GM12865 (cell line): ENCODE measurements at regions not wholly inside any gene's neighbourhood (a gene's known extent, or its start where the extent isn't known, plus 50 kb on each side); places are given as distances from the start of the nearest gene placed in this dataset.
"Not testable (repeated sequence)": the region's sequence is repeated elsewhere in the genome, so short reads cannot be mapped to it uniquely, and the experiment has no call there.

ENCODE experiments used
- DNase-seq: peaks from one replicate; pipeline ENCODE4 v3.0.0; 2010; ENCODE audit warnings: low read depth
- H3K4me3 ChIP-seq: 2 replicates; pipeline ENCODE4 v1.5.1; 2011; ENCODE audit warnings: mild to moderate bottlenecking, low read depth, low read length, control low read depth
- TF ChIP-seq, protein P1 (sequence below): IDR thresholded peaks from 2 replicates; pipeline ENCODE4 v1.5.1; 2011; ENCODE audit warnings: low read length, control low read depth, low read depth, inconsistent platforms; ENCODE audit not compliant: insufficient read depth; ENCODE audit errors: missing control alignments

DNA sequence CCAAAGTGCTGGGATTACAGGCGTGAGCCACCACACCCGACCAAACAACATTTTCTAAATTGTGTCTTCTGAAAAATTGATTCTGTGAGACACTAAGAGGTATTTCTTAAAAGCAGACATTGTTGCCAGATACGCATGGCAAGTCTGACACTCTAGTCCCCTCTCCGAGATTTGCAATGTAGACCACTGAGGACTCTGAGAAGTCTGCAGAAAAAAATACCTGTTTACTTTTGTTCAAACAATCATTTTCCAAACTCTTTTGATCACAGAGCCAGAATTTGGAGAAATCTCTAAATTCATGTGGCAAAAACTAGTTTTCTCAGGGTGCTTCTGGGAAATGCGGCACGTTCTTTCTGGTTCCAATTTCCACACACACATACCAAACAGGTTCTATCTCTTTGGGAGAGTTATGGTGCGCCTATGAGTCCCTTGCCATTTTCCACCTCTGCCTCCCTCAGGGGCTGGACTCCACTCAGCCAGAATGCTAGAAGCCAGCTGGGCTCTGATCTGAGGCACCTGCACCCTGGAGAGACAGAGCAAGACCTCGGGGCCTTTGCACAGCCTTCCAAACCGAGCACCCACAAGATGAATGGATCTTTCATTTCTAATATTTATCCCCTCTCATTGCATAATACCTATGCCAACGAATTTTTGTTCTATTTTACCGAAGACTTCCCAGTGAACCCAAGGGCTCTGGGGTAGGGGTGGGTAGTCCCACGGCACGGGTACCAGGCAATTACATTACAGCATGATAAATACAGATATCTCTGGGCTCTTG is 152.7 kb downstream of the MYCN start:
- no peak for DNase-seq
- H3K4me3 ChIP-seq = no peak overlapping the region
- TF ChIP-seq, protein P1, sequence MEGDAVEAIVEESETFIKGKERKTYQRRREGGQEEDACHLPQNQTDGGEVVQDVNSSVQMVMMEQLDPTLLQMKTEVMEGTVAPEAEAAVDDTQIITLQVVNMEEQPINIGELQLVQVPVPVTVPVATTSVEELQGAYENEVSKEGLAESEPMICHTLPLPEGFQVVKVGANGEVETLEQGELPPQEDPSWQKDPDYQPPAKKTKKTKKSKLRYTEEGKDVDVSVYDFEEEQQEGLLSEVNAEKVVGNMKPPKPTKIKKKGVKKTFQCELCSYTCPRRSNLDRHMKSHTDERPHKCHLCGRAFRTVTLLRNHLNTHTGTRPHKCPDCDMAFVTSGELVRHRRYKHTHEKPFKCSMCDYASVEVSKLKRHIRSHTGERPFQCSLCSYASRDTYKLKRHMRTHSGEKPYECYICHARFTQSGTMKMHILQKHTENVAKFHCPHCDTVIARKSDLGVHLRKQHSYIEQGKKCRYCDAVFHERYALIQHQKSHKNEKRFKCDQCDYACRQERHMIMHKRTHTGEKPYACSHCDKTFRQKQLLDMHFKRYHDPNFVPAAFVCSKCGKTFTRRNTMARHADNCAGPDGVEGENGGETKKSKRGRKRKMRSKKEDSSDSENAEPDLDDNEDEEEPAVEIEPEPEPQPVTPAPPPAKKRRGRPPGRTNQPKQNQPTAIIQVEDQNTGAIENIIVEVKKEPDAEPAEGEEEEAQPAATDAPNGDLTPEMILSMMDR = no peak

DNA sequence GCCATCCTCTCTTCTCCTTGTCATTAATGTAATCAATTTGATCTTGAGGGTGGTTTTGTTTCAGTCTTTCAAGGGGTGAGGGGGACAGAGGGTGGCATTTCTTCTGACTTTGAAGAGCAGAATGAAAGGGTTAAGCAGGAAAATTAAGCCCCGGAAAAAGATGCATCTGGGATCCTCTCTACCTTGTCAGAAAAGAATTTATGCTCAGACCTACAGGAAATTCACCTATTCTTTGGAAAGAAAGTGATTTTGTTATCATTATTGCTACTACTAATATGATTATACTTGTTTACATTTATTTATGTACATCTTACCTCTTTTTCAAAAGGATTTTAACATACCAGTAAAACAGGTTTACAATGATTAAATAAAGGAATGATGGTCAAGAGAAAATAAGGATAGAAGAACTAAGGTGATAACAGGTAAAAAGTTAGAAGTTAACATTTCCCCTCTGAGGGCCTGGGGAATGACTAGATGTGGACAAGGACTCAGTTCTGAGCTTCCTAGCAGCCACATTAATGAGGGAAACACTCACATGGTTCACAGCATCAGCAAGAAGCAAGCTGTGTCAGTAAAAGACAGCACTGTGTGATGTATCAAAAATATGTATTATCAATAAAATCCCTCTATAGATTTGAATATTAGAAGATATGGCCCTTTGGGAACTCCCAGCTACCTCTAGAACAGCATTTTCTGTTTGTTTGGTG is 151.4 kb downstream of the MYCN start:
- no peak for DNase-seq
- TF ChIP-seq, protein P1 = no peak
- no peak overlapping the region for H3K4me3 ChIP-seq

DNA sequence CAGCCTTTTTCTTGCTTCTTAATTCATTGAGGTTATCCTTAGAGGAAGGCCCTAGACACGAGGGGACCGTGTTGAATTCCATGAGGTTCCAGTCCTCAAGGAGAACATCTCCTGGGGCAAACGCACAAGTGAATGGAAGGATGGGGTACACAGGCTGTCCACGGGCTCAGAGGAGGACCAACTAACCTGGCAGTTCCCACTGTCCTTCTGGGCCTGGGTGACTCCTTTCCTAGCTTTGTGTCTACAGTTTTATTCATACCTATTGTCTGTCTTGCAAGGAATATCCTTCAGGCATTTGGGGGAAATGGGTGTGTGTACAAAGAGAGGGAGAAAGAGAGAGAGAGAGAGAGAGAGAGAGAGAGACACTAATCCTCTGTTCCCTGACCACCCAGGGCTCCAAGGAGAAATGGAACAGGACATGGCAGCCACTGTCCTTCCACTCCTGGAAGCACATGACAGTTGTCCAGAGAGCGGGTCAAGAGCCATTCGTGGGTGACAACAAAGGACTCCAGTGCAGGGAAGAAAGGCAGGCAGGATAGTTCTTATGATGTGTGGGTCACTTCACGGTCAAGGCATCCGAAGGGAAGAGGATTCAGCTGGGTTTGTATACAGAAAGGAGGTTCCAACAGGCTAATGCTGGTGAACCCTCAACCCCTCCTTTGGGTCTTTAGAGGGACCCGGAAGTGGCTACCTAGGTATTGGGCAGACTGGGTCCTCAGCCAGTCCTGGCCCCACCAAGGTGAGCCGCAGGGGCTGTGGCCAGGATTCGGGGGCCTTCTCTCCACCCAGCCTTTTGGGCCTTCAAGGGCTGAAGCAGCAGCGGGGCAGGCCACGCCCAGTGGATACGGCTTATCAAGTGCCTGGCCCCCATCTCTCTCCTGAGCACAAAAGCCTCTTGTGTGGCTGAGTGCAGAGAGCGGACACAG is 150.6 kb downstream of the MYCN start:
- H3K4me3 ChIP-seq = no peak overlapping the region
- TF ChIP-seq, protein P1 = no peak
- DNase-seq = no peak

DNA sequence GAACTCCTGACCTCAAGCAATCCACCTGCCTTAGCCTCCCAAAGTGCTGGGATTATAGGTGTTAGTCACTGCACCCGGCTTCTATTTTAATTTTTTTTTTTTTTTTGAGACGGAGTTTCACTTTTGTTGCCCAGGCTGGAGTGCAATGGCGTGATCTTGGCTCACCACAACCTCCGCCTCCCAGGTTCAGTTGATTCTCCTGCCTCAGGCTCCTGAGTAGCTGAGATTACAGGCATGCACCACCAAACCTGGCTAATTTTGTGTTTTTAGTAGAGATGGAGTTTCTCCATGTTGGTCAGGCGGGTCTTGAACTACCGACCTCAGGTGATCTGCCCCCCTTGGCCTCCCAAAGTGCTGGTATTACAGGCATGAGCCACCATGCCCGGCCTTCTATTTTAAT is 149.1 kb downstream of the MYCN start:
- H3K4me3 ChIP-seq, DNase-seq: not testable (repeated sequence)

DNA sequence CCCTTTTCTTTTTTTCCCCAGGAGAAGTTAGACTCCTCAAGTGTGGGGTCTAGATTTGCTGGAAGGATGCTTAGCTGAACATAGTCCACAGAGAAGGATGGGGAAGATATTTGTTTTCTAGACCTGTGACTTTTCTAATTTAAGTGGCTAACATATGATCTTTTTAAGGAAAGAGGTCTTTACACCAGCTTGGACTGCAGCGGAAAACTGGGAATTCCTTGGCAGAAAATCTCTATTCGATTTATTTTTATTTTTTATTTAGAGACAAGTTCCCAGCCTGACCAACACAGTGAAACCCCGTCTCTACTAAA is 148.4 kb downstream of the MYCN start:
- DNase-seq = no peak
- no peak overlapping the region for H3K4me3 ChIP-seq
- TF ChIP-seq, protein P1 = no peak

DNA sequence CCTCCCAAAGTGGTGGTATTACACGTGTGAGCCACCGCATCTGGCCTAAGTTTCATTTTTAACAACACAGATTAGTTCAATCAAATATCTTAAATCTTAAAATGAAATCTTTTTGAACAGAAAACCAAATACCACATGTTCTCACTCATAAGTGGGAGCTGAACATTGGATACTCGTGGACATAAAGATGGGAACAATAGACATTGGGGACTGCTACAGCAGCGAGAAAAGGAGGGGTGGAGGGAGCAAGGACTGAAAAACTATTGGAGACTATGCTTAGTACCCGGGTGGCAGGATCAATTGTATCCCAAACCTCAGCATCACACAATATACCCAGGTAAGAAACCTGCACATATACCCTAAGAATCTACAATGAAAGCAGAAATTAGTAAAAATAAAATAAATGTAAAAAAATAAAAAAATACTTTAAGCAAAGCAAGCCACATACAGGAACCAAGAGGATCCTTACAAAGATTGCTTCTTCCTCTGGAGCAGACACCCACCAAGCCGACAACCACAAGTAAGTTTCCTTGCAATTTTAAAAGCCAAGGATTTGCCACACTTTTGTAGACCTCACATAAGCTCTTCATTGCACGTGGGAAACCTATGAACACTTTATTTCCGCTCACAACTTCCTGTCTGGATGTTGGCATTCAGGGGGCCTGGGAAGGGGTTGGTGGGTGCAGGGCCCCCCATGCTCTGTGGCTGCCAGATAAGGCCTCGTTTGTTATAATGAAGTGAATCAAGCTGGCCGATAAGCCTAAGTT is 147.9 kb downstream of the MYCN start:
- TF ChIP-seq, protein P1 = no peak
- no peak for DNase-seq

DNA sequence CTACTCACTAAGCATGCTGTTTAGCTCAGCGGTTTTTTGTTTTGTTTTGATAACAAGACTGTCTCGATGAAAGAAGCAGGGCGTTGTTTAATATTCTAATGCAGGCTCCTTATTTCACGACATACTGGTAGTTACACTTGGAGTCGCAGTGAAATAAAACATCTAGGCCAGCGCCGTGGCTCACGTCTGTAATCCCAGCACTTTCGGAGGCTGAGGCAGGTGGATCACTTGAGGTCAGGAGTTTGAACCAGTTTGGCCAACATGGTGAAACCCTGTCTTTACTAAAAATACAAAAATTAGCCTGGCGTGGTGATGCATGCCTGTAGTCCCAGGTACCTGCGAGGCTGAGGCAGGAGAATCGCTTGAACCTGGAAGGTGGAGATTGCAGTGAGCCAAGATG is 145.8 kb downstream of the MYCN start:
- not testable (repeated sequence) for H3K4me3 ChIP-seq, DNase-seq

More for the DNA sequence above, 147.9 kb downstream of the MYCN start:
- H3K4me3 ChIP-seq = no peak overlapping the region
